ENCODE measurements at regions not wholly inside any gene's neighbourhood (a gene's known extent, or its start where the extent isn't known, plus 50 kb on each side); places are given as distances from the start of the nearest gene placed in this dataset.

GRCh38 chr1:224526771-224527170 is 89.3 kb upstream of the CNIH3 start:
- no peaks in the 10 kb centered on the region for H3K9me3 ChIP-seq (ENCODE audit: control insufficient read depth, low read depth, low read length)
- no peak overlapping the region for H3K14ac ChIP-seq (ENCODE audit: insufficient read depth, low read length)
- no peaks in the 10 kb centered on the region for H3K79me2 ChIP-seq (ENCODE audit: insufficient read depth, low read length)
- no peak for DNase-seq
- no peaks in the 10 kb centered on the region for H3K23me2 ChIP-seq (ENCODE audit: insufficient read length, low read depth, low read length, poor library complexity, severe bottlenecking)
- no peaks in the 10 kb centered on the region for H3K79me1 ChIP-seq (ENCODE audit: insufficient read depth, low read depth, low read length, poor library complexity, severe bottlenecking)
- no peak overlapping the region for H2AFZ ChIP-seq (ENCODE audit: low read length)
- no CpG with 5 or more reads among the region's 10 CpGs for WGBS (ENCODE audit: extremely low coverage, insufficient read length, low lambda C conversion rate)
- H3K27ac Mint-ChIP-seq: no peak overlapping the region; a peak in 1 of 7 replicates
- H3K27ac ChIP-seq (ENCODE audit: insufficient read length, low read depth, low read length): no peak overlapping the region
- no peak overlapping the region for H4K5ac ChIP-seq (ENCODE audit: insufficient read length, low read depth, low read length)
- peaks cover 2% of the 10 kb centered on the region; the same call in 1 of the 2 replicates for H3K27me3 Mint-ChIP-seq (ENCODE audit: low read depth)
- H3K27me3 ChIP-seq (ENCODE audit: insufficient read depth, low read length): no peaks in the 10 kb centered on the region
- no peak overlapping the region for H2BK120ac ChIP-seq (ENCODE audit: low read depth, low read length, poor library complexity, severe bottlenecking)
- no peak overlapping the region for H2BK5ac ChIP-seq (ENCODE audit: insufficient read length, low read length)
- no peak overlapping the region for H2BK20ac ChIP-seq (ENCODE audit: low read depth, low read length, poor library complexity, severe bottlenecking)
- H3K4me1 ChIP-seq (ENCODE audit: insufficient read depth, low read length): no peaks in the 10 kb centered on the region
- no peak overlapping the region for H2BK12ac ChIP-seq (ENCODE audit: insufficient read length, low read depth, low read length)
- H4K91ac ChIP-seq (ENCODE audit: insufficient read length, low read depth, low read length): no peak overlapping the region
- no peak overlapping the region for H3K23ac ChIP-seq (ENCODE audit: insufficient read length, low read depth, low read length)
- no peaks in the 10 kb centered on the region for H4K20me1 ChIP-seq (ENCODE audit: control insufficient read depth, insufficient read depth, insufficient read length)
- H2AK5ac ChIP-seq (ENCODE audit: insufficient read length, low read length): no peak overlapping the region
- no peaks in the 10 kb centered on the region for H3K36me3 Mint-ChIP-seq (ENCODE audit: insufficient read depth in 1 of 3, low read depth in 3 of 3)
- H3K4me2 ChIP-seq (ENCODE audit: insufficient read depth, insufficient read length, low read length): no peak overlapping the region
- no peak overlapping the region for H3K18ac ChIP-seq (ENCODE audit: insufficient read length, low read depth, low read length)
- H3K4me3 Mint-ChIP-seq: no peak overlapping the region
- H3K9ac ChIP-seq (ENCODE audit: extremely low read depth, insufficient read length, low read length): no peak overlapping the region
- H4K8ac ChIP-seq (replicated peaks; ENCODE audit: insufficient read length, low read depth, low read length): no peak overlapping the region
- TF ChIP-seq, protein P1, sequence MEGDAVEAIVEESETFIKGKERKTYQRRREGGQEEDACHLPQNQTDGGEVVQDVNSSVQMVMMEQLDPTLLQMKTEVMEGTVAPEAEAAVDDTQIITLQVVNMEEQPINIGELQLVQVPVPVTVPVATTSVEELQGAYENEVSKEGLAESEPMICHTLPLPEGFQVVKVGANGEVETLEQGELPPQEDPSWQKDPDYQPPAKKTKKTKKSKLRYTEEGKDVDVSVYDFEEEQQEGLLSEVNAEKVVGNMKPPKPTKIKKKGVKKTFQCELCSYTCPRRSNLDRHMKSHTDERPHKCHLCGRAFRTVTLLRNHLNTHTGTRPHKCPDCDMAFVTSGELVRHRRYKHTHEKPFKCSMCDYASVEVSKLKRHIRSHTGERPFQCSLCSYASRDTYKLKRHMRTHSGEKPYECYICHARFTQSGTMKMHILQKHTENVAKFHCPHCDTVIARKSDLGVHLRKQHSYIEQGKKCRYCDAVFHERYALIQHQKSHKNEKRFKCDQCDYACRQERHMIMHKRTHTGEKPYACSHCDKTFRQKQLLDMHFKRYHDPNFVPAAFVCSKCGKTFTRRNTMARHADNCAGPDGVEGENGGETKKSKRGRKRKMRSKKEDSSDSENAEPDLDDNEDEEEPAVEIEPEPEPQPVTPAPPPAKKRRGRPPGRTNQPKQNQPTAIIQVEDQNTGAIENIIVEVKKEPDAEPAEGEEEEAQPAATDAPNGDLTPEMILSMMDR (conservative IDR thresholded peaks at IDR 0.05): no peak
- no peak overlapping the region for H3K4ac ChIP-seq (ENCODE audit: low read depth, low read length)
- H3K4me1 Mint-ChIP-seq: peaks cover 8 to 12% of the 10 kb centered on the region in 2 experiments; a peak in 3 of 4 replicates
- H3T11ph ChIP-seq (ENCODE audit: low read length): no peak overlapping the region
- no peak overlapping the region for H3K56ac ChIP-seq (ENCODE audit: insufficient read length, low read depth, low read length)
- no peaks in the 10 kb centered on the region for H3K9me3 Mint-ChIP-seq
- H2BK15ac ChIP-seq (ENCODE audit: low read depth, low read length): no peak overlapping the region

Data from H9 (cell line).